ENCODE measurements at regions not wholly inside any gene's neighbourhood (a gene's known extent, or its start where the extent isn't known, plus 50 kb on each side); places are given as distances from the start of the nearest gene placed in this dataset.

DNA sequence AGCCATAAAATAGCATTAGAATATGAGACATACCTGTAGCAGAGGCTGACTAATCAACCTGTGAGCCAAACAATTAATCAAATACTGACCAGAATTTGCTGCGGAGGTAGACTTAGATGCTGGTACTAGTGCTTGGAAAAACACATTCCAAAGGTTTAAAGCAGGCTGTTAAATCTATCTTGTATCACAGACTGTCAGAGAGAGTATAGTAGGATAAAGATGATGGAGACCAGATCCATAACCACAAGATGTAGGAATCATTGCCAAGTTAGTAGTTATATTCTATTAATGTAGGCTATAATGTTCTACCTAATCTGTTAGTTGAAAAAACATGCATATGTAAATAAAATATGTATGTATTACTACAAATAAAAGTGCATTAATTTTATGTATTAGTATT lies 726.2 kb downstream of the SLC6A15 start:
- TF ChIP-seq SNAI2 (CRISPR knock-in tag; IDR thresholded peaks at IDR 0.05) (no peak), ISL1 (CRISPR knock-in tag; IDR thresholded peaks at IDR 0.05) (peak; percentile 97), ZNF565 (CRISPR knock-in tag; conservative IDR thresholded peaks at IDR 0.05; ENCODE audit: low read depth) (no peak), GLIS3 (CRISPR knock-in tag; IDR thresholded peaks at IDR 0.05) (no peak), ARNTL (CRISPR knock-in tag; IDR thresholded peaks at IDR 0.05; ENCODE audit: borderline replicate concordance, low read depth) (no peak), ESRRG (CRISPR knock-in tag; IDR thresholded peaks at IDR 0.05) (no peak), BACH2 (CRISPR knock-in tag; IDR thresholded peaks at IDR 0.05; ENCODE audit: borderline replicate concordance) (no peak), CSDC2 (CRISPR knock-in tag; IDR thresholded peaks at IDR 0.05) (no peak), TOX (CRISPR knock-in tag; IDR thresholded peaks at IDR 0.05; ENCODE audit: borderline replicate concordance) (peak; percentile 38; the same call in 1 of the 2 replicates), ZFP3 (CRISPR knock-in tag; IDR thresholded peaks at IDR 0.05) (no peak), OSR1 (CRISPR knock-in tag; IDR thresholded peaks at IDR 0.05) (no peak), PPARA (CRISPR knock-in tag; IDR thresholded peaks at IDR 0.05; ENCODE audit: borderline replicate concordance) (no peak), ZC3H10 (CRISPR knock-in tag; IDR thresholded peaks at IDR 0.05) (peak; percentile 69), TCF4 (CRISPR knock-in tag; IDR thresholded peaks at IDR 0.05; ENCODE audit: borderline replicate concordance) (peak; percentile 89)
- TF ChIP-seq, protein P1, sequence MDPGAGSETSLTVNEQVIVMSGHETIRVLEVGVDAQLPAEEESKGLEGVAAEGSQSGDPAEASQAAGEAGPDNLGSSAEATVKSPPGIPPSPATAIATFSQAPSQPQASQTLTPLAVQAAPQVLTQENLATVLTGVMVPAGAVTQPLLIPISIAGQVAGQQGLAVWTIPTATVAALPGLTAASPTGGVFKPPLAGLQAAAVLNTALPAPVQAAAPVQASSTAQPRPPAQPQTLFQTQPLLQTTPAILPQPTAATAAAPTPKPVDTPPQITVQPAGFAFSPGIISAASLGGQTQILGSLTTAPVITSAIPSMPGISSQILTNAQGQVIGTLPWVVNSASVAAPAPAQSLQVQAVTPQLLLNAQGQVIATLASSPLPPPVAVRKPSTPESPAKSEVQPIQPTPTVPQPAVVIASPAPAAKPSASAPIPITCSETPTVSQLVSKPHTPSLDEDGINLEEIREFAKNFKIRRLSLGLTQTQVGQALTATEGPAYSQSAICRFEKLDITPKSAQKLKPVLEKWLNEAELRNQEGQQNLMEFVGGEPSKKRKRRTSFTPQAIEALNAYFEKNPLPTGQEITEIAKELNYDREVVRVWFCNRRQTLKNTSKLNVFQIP (CRISPR knock-in tag; IDR thresholded peaks at IDR 0.05; ENCODE audit: borderline replicate concordance, low read depth), result no peak
- TF ChIP-seq, protein P2, sequence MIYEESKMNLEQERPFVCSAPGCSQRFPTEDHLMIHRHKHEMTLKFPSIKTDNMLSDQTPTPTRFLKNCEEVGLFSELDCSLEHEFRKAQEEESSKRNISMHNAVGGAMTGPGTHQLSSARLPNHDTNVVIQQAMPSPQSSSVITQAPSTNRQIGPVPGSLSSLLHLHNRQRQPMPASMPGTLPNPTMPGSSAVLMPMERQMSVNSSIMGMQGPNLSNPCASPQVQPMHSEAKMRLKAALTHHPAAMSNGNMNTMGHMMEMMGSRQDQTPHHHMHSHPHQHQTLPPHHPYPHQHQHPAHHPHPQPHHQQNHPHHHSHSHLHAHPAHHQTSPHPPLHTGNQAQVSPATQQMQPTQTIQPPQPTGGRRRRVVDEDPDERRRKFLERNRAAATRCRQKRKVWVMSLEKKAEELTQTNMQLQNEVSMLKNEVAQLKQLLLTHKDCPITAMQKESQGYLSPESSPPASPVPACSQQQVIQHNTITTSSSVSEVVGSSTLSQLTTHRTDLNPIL (CRISPR knock-in tag; IDR thresholded peaks at IDR 0.05; ENCODE audit: low read depth), result no peak
- TF ChIP-seq, protein P3, sequence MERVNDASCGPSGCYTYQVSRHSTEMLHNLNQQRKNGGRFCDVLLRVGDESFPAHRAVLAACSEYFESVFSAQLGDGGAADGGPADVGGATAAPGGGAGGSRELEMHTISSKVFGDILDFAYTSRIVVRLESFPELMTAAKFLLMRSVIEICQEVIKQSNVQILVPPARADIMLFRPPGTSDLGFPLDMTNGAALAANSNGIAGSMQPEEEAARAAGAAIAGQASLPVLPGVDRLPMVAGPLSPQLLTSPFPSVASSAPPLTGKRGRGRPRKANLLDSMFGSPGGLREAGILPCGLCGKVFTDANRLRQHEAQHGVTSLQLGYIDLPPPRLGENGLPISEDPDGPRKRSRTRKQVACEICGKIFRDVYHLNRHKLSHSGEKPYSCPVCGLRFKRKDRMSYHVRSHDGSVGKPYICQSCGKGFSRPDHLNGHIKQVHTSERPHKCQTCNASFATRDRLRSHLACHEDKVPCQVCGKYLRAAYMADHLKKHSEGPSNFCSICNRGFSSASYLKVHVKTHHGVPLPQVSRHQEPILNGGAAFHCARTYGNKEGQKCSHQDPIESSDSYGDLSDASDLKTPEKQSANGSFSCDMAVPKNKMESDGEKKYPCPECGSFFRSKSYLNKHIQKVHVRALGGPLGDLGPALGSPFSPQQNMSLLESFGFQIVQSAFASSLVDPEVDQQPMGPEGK (CRISPR knock-in tag; IDR thresholded peaks at IDR 0.05; ENCODE audit: borderline replicate concordance), result no peak
- peak; percentile 99 for ATAC-seq

DNA sequence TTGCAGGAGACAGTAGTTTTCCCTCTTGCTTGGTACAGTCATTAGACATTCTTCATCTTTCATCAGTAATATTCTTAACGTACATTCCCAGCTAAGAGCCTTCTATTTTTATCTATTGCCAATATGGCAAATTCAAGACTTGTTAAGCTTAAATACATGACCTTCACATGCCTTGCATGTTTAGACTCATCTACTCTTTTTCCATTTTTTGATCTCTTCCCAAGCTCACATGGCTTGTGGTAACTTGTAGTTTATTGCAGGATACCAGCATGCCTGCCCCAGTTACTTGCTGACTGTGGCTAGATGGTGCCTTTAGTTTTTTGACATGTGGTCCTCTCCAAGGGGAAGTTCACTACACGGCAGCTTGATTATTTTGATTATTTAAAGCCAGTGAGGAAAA lies 729.0 kb downstream of the SLC6A15 start:
- TF ChIP-seq, protein P4, sequence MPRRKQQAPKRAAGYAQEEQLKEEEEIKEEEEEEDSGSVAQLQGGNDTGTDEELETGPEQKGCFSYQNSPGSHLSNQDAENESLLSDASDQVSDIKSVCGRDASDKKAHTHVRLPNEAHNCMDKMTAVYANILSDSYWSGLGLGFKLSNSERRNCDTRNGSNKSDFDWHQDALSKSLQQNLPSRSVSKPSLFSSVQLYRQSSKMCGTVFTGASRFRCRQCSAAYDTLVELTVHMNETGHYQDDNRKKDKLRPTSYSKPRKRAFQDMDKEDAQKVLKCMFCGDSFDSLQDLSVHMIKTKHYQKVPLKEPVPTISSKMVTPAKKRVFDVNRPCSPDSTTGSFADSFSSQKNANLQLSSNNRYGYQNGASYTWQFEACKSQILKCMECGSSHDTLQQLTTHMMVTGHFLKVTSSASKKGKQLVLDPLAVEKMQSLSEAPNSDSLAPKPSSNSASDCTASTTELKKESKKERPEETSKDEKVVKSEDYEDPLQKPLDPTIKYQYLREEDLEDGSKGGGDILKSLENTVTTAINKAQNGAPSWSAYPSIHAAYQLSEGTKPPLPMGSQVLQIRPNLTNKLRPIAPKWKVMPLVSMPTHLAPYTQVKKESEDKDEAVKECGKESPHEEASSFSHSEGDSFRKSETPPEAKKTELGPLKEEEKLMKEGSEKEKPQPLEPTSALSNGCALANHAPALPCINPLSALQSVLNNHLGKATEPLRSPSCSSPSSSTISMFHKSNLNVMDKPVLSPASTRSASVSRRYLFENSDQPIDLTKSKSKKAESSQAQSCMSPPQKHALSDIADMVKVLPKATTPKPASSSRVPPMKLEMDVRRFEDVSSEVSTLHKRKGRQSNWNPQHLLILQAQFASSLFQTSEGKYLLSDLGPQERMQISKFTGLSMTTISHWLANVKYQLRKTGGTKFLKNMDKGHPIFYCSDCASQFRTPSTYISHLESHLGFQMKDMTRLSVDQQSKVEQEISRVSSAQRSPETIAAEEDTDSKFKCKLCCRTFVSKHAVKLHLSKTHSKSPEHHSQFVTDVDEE (CRISPR knock-in tag; IDR thresholded peaks at IDR 0.05), result no peak
- TF ChIP-seq BACH2 (CRISPR knock-in tag; IDR thresholded peaks at IDR 0.05; ENCODE audit: borderline replicate concordance) (no peak), CSDC2 (CRISPR knock-in tag; IDR thresholded peaks at IDR 0.05) (no peak)
- TF ChIP-seq, protein P3 (CRISPR knock-in tag; IDR thresholded peaks at IDR 0.05; ENCODE audit: borderline replicate concordance), result no peak
- ATAC-seq, result no peak

DNA sequence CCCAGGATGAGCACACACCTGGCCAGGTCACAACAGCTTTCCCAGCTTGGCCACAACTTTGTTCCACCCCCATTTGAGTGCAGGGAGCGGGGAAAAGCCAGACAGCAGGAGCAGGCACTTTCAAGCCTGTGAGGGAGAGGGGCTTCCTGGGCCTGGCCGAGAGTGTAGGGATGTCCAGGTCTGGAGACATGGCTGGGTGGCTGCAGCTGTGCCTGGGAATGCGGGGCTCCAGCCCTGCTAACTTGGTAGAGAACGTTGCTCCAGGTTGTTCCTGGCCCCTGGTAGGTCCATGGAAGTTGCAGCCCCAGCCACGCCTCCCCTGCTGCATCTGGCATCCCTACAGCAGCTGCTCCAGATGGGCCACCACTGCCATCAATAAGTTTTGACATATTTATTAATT lies 738.5 kb downstream of the SLC6A15 start:
- ATAC-seq, result no peak

More for the DNA sequence above, 738.5 kb downstream of the SLC6A15 start:
- TF ChIP-seq, protein P1 (CRISPR knock-in tag; IDR thresholded peaks at IDR 0.05; ENCODE audit: borderline replicate concordance, low read depth), result no peak
- TF ChIP-seq ZNF565 (CRISPR knock-in tag; conservative IDR thresholded peaks at IDR 0.05; ENCODE audit: low read depth) (no peak), SNAI2 (CRISPR knock-in tag; IDR thresholded peaks at IDR 0.05) (no peak), OSR1 (CRISPR knock-in tag; IDR thresholded peaks at IDR 0.05) (no peak)
- TF ChIP-seq, protein P2 (CRISPR knock-in tag; IDR thresholded peaks at IDR 0.05; ENCODE audit: low read depth), result no peak

Data from SK-N-SH treated with all-trans-retinoic acid at 6 μM for 48 hours (cell line).